GM12878 (cell line): ENCODE measurements at regions not wholly inside any gene's neighbourhood (a gene's known extent, or its start where the extent isn't known, plus 50 kb on each side); places are given as distances from the start of the nearest gene placed in this dataset.

ENCODE experiments used
- ATAC-seq: fragments of 200-7000 bp; cut with Tn5 transposase; 3 replicates; pipeline ENCODE4 v1.9.1; 2020; ENCODE audit warnings: mild to moderate bottlenecking, moderate library complexity
- BruUV-seq: library from RNA; stranded (reverse); fragments of 400-500 nt; replicated peaks from 2 replicates; lab custom pipeline; 2021; lab: Mats Ljungman, UMichigan
- CTCF ChIA-PET: fragments of 300-600 bp; sonication (Branson Sonifier 250); formaldehyde crosslinking; extraction: SDS; loops from one replicate; lab custom pipeline; 2021; ENCODE audit warnings: inconsistent platforms; lab: Yijun Ruan, JAX
- POLR2A ChIA-PET: fragments of 350-600 bp; formaldehyde crosslinking; extraction: SDS; loops from one replicate; lab custom pipeline; 2021; ENCODE audit warnings: inconsistent platforms; lab: Charles Lee
- RAD21 ChIA-PET: fragments of 300-600 bp; sonication (Branson Sonifier 250); formaldehyde crosslinking; loops from one replicate; lab custom pipeline; 2023; ENCODE audit warnings: antibody characterized with exemption; ENCODE audit not compliant: unreplicated experiment; lab: Charles Lee
- SMC1A ChIA-PET: fragments of 300-600 bp; sonication (Branson Sonifier 250); formaldehyde crosslinking; loops from one replicate; lab custom pipeline; 2023; ENCODE audit not compliant: unreplicated experiment, uncharacterized antibody; lab: Charles Lee
- DNase-seq: peaks from one replicate; pipeline ENCODE4 v3.0.0-alpha.2; 2011; ENCODE audit warnings: low read depth, low spot score
- FAIRE-seq: peaks from 3 replicates; lab custom pipeline; 2011; peaks lifted over from hg19 to GRCh38; lab: Jason Lieb, UNC
- H2AFZ ChIP-seq: 2 replicates; pipeline ENCODE4 v1.6.0; 2011; ENCODE audit warnings: low read depth, low read length, control low read depth; ENCODE audit not compliant: control insufficient read depth
- H3K27ac ChIP-seq: 2 replicates; pipeline ENCODE4 v1.5.1; 2011; ENCODE audit warnings: control low read depth; ENCODE audit not compliant: control insufficient read depth, insufficient read depth
- H3K27me3 ChIP-seq, 2 experiments: replicated peaks in 1 of 2; 2 replicates each; pipeline versions ENCODE4 v1.6.0 to v1.6.1; 2011; ENCODE audit warnings: low read length in 1 of 2; ENCODE audit not compliant: control insufficient read depth in 2 of 2, insufficient read depth in 2 of 2
- H3K36me3 ChIP-seq, 2 experiments: 2 replicates each; pipeline ENCODE4 v1.5.1; 2011; ENCODE audit warnings: low read length in 1 of 2; ENCODE audit not compliant: control insufficient read depth in 2 of 2, insufficient read depth in 2 of 2
- H3K4me1 ChIP-seq: 2 replicates; pipeline ENCODE4 v1.6.1; 2011; ENCODE audit warnings: mild to moderate bottlenecking, low read length, moderate library complexity, mixed read lengths; ENCODE audit not compliant: control insufficient read depth, insufficient read depth
- H3K4me2 ChIP-seq: 2 replicates; pipeline ENCODE4 v1.6.0; 2011; ENCODE audit warnings: control low read depth; ENCODE audit not compliant: control insufficient read depth, insufficient read depth
- H3K4me3 ChIP-seq: fragments of 200-600 bp; sonication (generic); 2 replicates; pipeline ENCODE4 v1.5.1; 2016
- H3K79me2 ChIP-seq: 2 replicates; pipeline ENCODE4 v1.6.0; 2011; ENCODE audit warnings: low read length; ENCODE audit not compliant: control insufficient read depth, insufficient read depth
- H3K9ac ChIP-seq: 2 replicates; pipeline ENCODE4 v1.8.0; 2011; ENCODE audit warnings: low read length, control low read depth, mixed read lengths; ENCODE audit not compliant: control insufficient read depth, insufficient read depth
- H3K9me3 ChIP-seq: replicated peaks from 3 replicates; pipeline ENCODE4 v1.5.1; 2011; ENCODE audit warnings: mild to moderate bottlenecking, low read length; ENCODE audit not compliant: control insufficient read depth, insufficient read depth
- H4K20me1 ChIP-seq: 2 replicates; pipeline ENCODE4 v1.6.0; 2011; ENCODE audit not compliant: control insufficient read depth, insufficient read depth
- CHD2 ChIP-seq: IDR thresholded peaks from 2 replicates; pipeline ENCODE4 v1.6.1; 2011; ENCODE audit warnings: low read depth, low read length, improper control_type of control experiment, borderline replicate concordance
- HDAC2 ChIP-seq: fragments of 200-600 bp; sonication (generic); IDR thresholded peaks from 2 replicates; pipeline ENCODE4 v1.6.1; 2017
- HDGF ChIP-seq: fragments of 450-650 bp; IDR thresholded peaks from 2 replicates; pipeline ENCODE4 v1.6.1; 2016; ENCODE audit warnings: antibody characterized with exemption
- IRF4 ChIP-seq: IDR thresholded peaks from 2 replicates; pipeline ENCODE4 v1.6.1; 2011; ENCODE audit warnings: low read depth, low read length
- JUNB ChIP-seq: IDR thresholded peaks from 2 replicates; pipeline ENCODE4 v1.6.1; 2016; ENCODE audit warnings: antibody characterized with exemption, mild to moderate bottlenecking
- KLF5 ChIP-seq: fragments of 450-650 bp; IDR thresholded peaks from 2 replicates; pipeline ENCODE4 v1.6.1; 2014; ENCODE audit warnings: mild to moderate bottlenecking; ENCODE audit not compliant: partially characterized antibody
- MTA3 ChIP-seq: IDR thresholded peaks from 2 replicates; pipeline ENCODE4 v1.6.1; 2012; ENCODE audit warnings: low read length, inconsistent platforms, borderline replicate concordance
- NFXL1 ChIP-seq: fragments of 450-650 bp; IDR thresholded peaks from 2 replicates; pipeline ENCODE4 v1.6.1; 2017; ENCODE audit warnings: antibody characterized with exemption, mild to moderate bottlenecking, borderline replicate concordance
- NFYB ChIP-seq: IDR thresholded peaks from 2 replicates; pipeline ENCODE4 v1.6.1; 2011; ENCODE audit warnings: low read depth, mild to moderate bottlenecking, low read length, improper control_type of control experiment, moderate library complexity; ENCODE audit not compliant: insufficient read depth
- NR2C1 ChIP-seq: fragments of 450-650 bp; IDR thresholded peaks from 2 replicates; pipeline ENCODE4 v1.6.1; 2017; ENCODE audit warnings: antibody characterized with exemption, mild to moderate bottlenecking, moderate library complexity
- NR2C2 ChIP-seq: IDR thresholded peaks from 2 replicates; pipeline ENCODE4 v1.6.1; 2011; ENCODE audit warnings: borderline replicate concordance, low read depth; ENCODE audit not compliant: control insufficient read depth, insufficient read length
- ZNF217 ChIP-seq: fragments of 450-650 bp; IDR thresholded peaks from 2 replicates; pipeline ENCODE4 v1.6.1; 2017; ENCODE audit warnings: antibody characterized with exemption, mild to moderate bottlenecking
- WGBS: methylation state at CpG from one replicate; pipeline ENCODE4 v1.1.6; 2016; ENCODE audit warnings: low lambda C conversion rate; ENCODE audit not compliant: insufficient replicate concordance, insufficient coverage; ENCODE audit errors: missing lambda C conversion rate; 5-methylcytosine and 5-hydroxymethylcytosine counted together
- in situ Hi-C: fragments of 300-500 bp; cut with MboI; formaldehyde crosslinking; loops from 9 replicates; pipeline ENCODE4 v1.14.3; 2018; ENCODE audit warnings: mixed read lengths
- intact Hi-C: fragments of 100-400 bp; cut with micrococcal nuclease; formaldehyde crosslinking; loops from one replicate; pipeline ENCODE4 v1.14.2; 2022; ENCODE audit not compliant: unreplicated experiment
- TF ChIP-seq, protein P1 (sequence below): fragments of 450-650 bp; IDR thresholded peaks from 2 replicates; pipeline ENCODE4 v1.6.1; 2018; ENCODE audit warnings: borderline replicate concordance, mild to moderate bottlenecking; ENCODE audit not compliant: partially characterized antibody
- TF ChIP-seq, protein P2 (sequence below): IDR thresholded peaks from 2 replicates; pipeline ENCODE4 v1.6.1; 2012; ENCODE audit warnings: low read depth, low read length, improper control_type of control experiment
- TF ChIP-seq, protein P3 (sequence below): fragments of 450-650 bp; IDR thresholded peaks from 2 replicates; pipeline ENCODE4 v1.6.1; 2016; ENCODE audit warnings: mild to moderate bottlenecking, moderate library complexity, borderline replicate concordance

DNA sequence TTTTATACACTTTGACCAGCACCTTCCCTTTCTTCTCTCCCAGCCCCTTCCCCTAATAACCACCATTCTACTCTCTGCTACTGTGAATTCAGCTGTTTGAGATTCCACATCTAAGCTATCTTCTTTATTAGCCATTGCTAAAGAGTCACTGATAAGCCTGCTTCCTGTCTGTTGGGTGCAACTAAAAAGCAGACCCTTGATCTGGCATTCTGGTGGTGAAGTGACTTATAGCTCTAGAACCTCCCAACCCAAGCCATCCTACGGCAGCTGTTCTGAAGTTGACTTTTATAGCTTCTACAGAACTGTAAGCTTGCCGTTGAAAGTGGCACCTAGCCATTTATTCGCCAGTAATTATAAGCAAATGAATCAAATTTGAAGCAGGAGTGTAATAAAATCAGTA is 105.6 kb downstream of the AHR start:
- Histone ChIP-seq H3K27me3 (no peaks in the 10 kb centered on the region), H2AFZ (no peak overlapping the region), H3K9me3 (no peaks in the 10 kb centered on the region; the same call in 2 of the 3 replicates), H3K4me1 (peaks cover 23% of the 10 kb centered on the region), H3K36me3 (no peaks in the 10 kb centered on the region), H3K4me2 (no peak overlapping the region), H3K27ac (no peak overlapping the region), H3K9ac (no peak overlapping the region), H3K4me3 (no peak overlapping the region), H4K20me1 (no peaks in the 10 kb centered on the region), H3K79me2 (no peaks in the 10 kb centered on the region)
- no peak for FAIRE-seq
- CTCF ChIA-PET: interaction anchor here (0.8 to 3.7 kb wide), 5 partner anchors 29 to 102 kb away, joined by 3 to 29 read pairs (median 8); no protein-coding TSS in a partner anchor
- 76% methylated on average over 3 of the region's 3 CpGs for WGBS
- in situ Hi-C loops: no loop called here
- no peak for TF ChIP-seq NFXL1
- TF ChIP-seq KLF5: no peak
- TF ChIP-seq HDAC2: no peak
- no peak for TF ChIP-seq JUNB
- TF ChIP-seq HDGF: no peak
- TF ChIP-seq, protein P1, sequence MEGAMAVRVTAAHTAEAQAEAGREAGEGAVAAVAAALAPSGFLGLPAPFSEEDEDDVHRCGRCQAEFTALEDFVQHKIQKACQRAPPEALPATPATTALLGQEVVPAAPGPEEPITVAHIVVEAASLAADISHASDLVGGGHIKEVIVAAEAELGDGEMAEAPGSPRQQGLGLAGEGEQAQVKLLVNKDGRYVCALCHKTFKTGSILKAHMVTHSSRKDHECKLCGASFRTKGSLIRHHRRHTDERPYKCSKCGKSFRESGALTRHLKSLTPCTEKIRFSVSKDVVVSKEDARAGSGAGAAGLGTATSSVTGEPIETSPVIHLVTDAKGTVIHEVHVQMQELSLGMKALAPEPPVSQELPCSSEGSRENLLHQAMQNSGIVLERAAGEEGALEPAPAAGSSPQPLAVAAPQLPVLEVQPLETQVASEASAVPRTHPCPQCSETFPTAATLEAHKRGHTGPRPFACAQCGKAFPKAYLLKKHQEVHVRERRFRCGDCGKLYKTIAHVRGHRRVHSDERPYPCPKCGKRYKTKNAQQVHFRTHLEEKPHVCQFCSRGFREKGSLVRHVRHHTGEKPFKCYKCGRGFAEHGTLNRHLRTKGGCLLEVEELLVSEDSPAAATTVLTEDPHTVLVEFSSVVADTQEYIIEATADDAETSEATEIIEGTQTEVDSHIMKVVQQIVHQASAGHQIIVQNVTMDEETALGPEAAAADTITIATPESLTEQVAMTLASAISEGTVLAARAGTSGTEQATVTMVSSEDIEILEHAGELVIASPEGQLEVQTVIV: no peak
- TF ChIP-seq, protein P2, sequence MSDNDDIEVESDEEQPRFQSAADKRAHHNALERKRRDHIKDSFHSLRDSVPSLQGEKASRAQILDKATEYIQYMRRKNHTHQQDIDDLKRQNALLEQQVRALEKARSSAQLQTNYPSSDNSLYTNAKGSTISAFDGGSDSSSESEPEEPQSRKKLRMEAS: no peak
- no peak for TF ChIP-seq NFYB
- TF ChIP-seq, protein P3, sequence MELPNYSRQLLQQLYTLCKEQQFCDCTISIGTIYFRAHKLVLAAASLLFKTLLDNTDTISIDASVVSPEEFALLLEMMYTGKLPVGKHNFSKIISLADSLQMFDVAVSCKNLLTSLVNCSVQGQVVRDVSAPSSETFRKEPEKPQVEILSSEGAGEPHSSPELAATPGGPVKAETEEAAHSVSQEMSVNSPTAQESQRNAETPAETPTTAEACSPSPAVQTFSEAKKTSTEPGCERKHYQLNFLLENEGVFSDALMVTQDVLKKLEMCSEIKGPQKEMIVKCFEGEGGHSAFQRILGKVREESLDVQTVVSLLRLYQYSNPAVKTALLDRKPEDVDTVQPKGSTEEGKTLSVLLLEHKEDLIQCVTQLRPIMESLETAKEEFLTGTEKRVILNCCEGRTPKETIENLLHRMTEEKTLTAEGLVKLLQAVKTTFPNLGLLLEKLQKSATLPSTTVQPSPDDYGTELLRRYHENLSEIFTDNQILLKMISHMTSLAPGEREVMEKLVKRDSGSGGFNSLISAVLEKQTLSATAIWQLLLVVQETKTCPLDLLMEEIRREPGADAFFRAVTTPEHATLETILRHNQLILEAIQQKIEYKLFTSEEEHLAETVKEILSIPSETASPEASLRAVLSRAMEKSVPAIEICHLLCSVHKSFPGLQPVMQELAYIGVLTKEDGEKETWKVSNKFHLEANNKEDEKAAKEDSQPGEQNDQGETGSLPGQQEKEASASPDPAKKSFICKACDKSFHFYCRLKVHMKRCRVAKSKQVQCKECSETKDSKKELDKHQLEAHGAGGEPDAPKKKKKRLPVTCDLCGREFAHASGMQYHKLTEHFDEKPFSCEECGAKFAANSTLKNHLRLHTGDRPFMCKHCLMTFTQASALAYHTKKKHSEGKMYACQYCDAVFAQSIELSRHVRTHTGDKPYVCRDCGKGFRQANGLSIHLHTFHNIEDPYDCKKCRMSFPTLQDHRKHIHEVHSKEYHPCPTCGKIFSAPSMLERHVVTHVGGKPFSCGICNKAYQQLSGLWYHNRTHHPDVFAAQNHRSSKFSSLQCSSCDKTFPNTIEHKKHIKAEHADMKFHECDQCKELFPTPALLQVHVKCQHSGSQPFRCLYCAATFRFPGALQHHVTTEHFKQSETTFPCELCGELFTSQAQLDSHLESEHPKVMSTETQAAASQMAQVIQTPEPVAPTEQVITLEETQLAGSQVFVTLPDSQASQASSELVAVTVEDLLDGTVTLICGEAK: no peak
- TF ChIP-seq NR2C2: no peak
- TF ChIP-seq CHD2: no peak
- no peak for TF ChIP-seq MTA3
- no peak for TF ChIP-seq NR2C1
- no peak for TF ChIP-seq IRF4
- no peak for TF ChIP-seq ZNF217
- RAD21 ChIA-PET: interaction anchor here (1.2 to 2.8 kb wide), 6 partner anchors 8 to 102 kb away, joined by 3 to 19 read pairs (median 8); no protein-coding TSS in a partner anchor
- POLR2A ChIA-PET: no interaction called here
- intact Hi-C loops: loop anchor here (5.0 to 10.0 kb wide), 4 partner anchors 62 to 252 kb away; no protein-coding TSS in a partner anchor
- no peak for DNase-seq
- no peak for ATAC-seq
- SMC1A ChIA-PET: interaction anchor here (0.6 to 4.8 kb wide), 18 partner anchors 9 to 121 kb away, joined by 3 to 34 read pairs (median 5); no protein-coding TSS in a partner anchor
- BruUV-seq: no TSS peak
